H1 (cell line): ENCODE measurements at regions not wholly inside any gene's neighbourhood (a gene's known extent, or its start where the extent isn't known, plus 50 kb on each side); places are given as distances from the start of the nearest gene placed in this dataset.
"Not testable (repeated sequence)": the region's sequence is repeated elsewhere in the genome, so short reads cannot be mapped to it uniquely, and the experiment has no call there.

Experiments
- CTCF ChIA-PET: fragments of 300-600 bp; sonication (Branson Sonifier 250); formaldehyde crosslinking; loops from one replicate; lab custom pipeline; 2021; ENCODE audit not compliant: partially characterized antibody; lab: Charles Lee
- POLR2A ChIA-PET: fragments of 300-600 bp; sonication (Branson Sonifier 250); formaldehyde crosslinking; loops from one replicate; lab custom pipeline; 2021; ENCODE audit warnings: inconsistent platforms; ENCODE audit not compliant: partially characterized antibody; lab: Charles Lee
- DNase-seq, 2 experiments: peaks; one replicate each; pipeline versions ENCODE4 v3.0.0 to v3.0.0-alpha.2; 2010 to 2022; ENCODE audit warnings: low spot score in 2 of 2, low read depth in 1 of 2, mixed read lengths in 1 of 2
- FAIRE-seq: peaks from 2 replicates; lab custom pipeline; 2011; peaks lifted over from hg19 to GRCh38; lab: Jason Lieb, UNC
- H2AFZ ChIP-seq: 2 replicates; pipeline ENCODE4 v1.8.1; 2012; ENCODE audit warnings: low read length, inconsistent platforms
- H2AK5ac ChIP-seq: 2 replicates; pipeline ENCODE4 v1.6.1; 2013; ENCODE audit warnings: low read depth, low read length
- H2BK120ac ChIP-seq: replicated peaks from 2 replicates; pipeline ENCODE3; 2013; ENCODE audit warnings: low read depth, low read length, inconsistent platforms
- H2BK12ac ChIP-seq: 2 replicates; pipeline ENCODE4 v1.6.1; 2013; ENCODE audit warnings: low read depth, low read length
- H2BK15ac ChIP-seq: 2 replicates; pipeline ENCODE4 v1.6.1; 2013; ENCODE audit warnings: low read length
- H2BK20ac ChIP-seq: 2 replicates; pipeline ENCODE4 v1.6.1; 2013; ENCODE audit warnings: low read length
- H2BK5ac ChIP-seq: 2 replicates; pipeline ENCODE4 v1.6.1; 2013; ENCODE audit warnings: low read depth, low read length
- H3K14ac ChIP-seq: 2 replicates; pipeline ENCODE4 v1.6.1; 2013; ENCODE audit warnings: inconsistent platforms; ENCODE audit not compliant: insufficient read length
- H3K18ac ChIP-seq: 2 replicates; pipeline ENCODE4 v1.6.1; 2013; ENCODE audit warnings: low read length; ENCODE audit errors: extremely low read depth
- H3K23ac ChIP-seq: 2 replicates; pipeline ENCODE4 v1.6.1; 2013; ENCODE audit warnings: inconsistent platforms; ENCODE audit not compliant: insufficient read length
- H3K23me2 ChIP-seq: 2 replicates; pipeline ENCODE4 v1.6.1; 2013; ENCODE audit warnings: low read depth, low read length
- H3K27ac ChIP-seq: 2 replicates; pipeline ENCODE4 v1.6.1; 2011; ENCODE audit warnings: low read depth, low read length, inconsistent platforms
- H3K27me3 ChIP-seq, 4 experiments: replicated peaks in 1 of 4; 1 replicate in 1 of 4; 2 replicates in 3 of 4; pipeline versions ENCODE4 v1.6.1 to v1.8.1; 2011 to 2013; ENCODE audit warnings: low read length in 3 of 4, mild to moderate bottlenecking in 3 of 4, inconsistent platforms in 2 of 4, mixed read lengths in 2 of 4, moderate library complexity in 1 of 4; ENCODE audit not compliant: control insufficient read depth in 3 of 4, insufficient read depth in 3 of 4; ENCODE audit errors: extremely low read depth in 1 of 4
- H3K36me3 ChIP-seq, 4 experiments: 2 replicates each; pipeline versions ENCODE4 v1.6.1 to v1.8.1; 2011 to 2013; ENCODE audit warnings: mild to moderate bottlenecking in 4 of 4, low read length in 3 of 4, moderate library complexity in 2 of 4, control low read depth in 1 of 4, inconsistent platforms in 1 of 4; ENCODE audit not compliant: insufficient read depth in 4 of 4, control insufficient read depth in 2 of 4
- H3K4ac ChIP-seq: replicated peaks from 2 replicates; pipeline ENCODE3; 2013; ENCODE audit warnings: low read length, low read depth, mixed read lengths, inconsistent platforms; ENCODE audit not compliant: insufficient read length
- H3K4me1 ChIP-seq, 4 experiments: replicated peaks in 1 of 4; 1 replicate in 1 of 4; 2 replicates in 3 of 4; pipeline versions ENCODE4 v1.6.1 to v1.8.1; 2011 to 2013; ENCODE audit warnings: low read length in 3 of 4, inconsistent platforms in 2 of 4, mixed read lengths in 1 of 4; ENCODE audit not compliant: insufficient read depth in 4 of 4, control insufficient read depth in 3 of 4
- H3K4me2 ChIP-seq, 2 experiments: 2 replicates each; pipeline versions ENCODE4 v1.6.1 to v1.8.1; 2011 to 2013; ENCODE audit warnings: low read depth in 2 of 2, low read length in 2 of 2, control low read depth in 1 of 2, inconsistent platforms in 1 of 2, mild to moderate bottlenecking in 1 of 2; ENCODE audit not compliant: insufficient read depth in 1 of 2
- H3K4me3 ChIP-seq, 4 experiments: fragments of 200-600, 300-600 bp in 1 of 4; sonication (generic), shearing (Covaris generic), sonication (Bioruptor Twin) in 1 of 4; 2 replicates each; pipeline versions ENCODE4 v1.5.1 to v1.8.1; 2011 to 2016; ENCODE audit warnings: low read length in 4 of 4, low read depth in 3 of 4, control low read depth in 2 of 4, inconsistent platforms in 2 of 4, mild to moderate bottlenecking in 2 of 4, mixed read lengths in 1 of 4, moderate library complexity in 1 of 4; ENCODE audit not compliant: insufficient read depth in 2 of 4; ENCODE audit errors: extremely low read depth in 1 of 4
- H3K56ac ChIP-seq: replicated peaks from 2 replicates; pipeline ENCODE3; 2013; ENCODE audit warnings: low read depth, mild to moderate bottlenecking, mixed read lengths, low read length, inconsistent platforms; ENCODE audit not compliant: insufficient read length
- H3K79me1 ChIP-seq: 2 replicates; pipeline ENCODE4 v1.6.1; 2013; ENCODE audit warnings: low read depth, low read length, control low read depth
- H3K79me2 ChIP-seq, 2 experiments: 2 replicates each; pipeline versions ENCODE4 v1.6.1 to v1.8.1; 2012 to 2013; ENCODE audit warnings: low read length in 2 of 2, mild to moderate bottlenecking in 2 of 2, inconsistent platforms in 1 of 2; ENCODE audit not compliant: insufficient read depth in 2 of 2, control insufficient read depth in 1 of 2
- H3K9ac ChIP-seq, 4 experiments: replicated peaks in 1 of 4; 1 replicate in 1 of 4; 2 replicates in 3 of 4; pipeline versions ENCODE4 v1.6.1 to v1.8.1; 2011 to 2013; ENCODE audit warnings: low read depth in 3 of 4, low read length in 3 of 4, control low read depth in 2 of 4, mild to moderate bottlenecking in 2 of 4, moderate library complexity in 2 of 4, inconsistent platforms in 1 of 4; ENCODE audit errors: extremely low read depth in 1 of 4
- H3K9me3 ChIP-seq, 2 experiments: 2 replicates each; pipeline versions ENCODE4 v1.6.1 to v1.8.1; 2012 to 2013; ENCODE audit warnings: mild to moderate bottlenecking in 2 of 2, moderate library complexity in 2 of 2, control low read depth in 1 of 2, inconsistent platforms in 1 of 2, low read depth in 1 of 2, low read length in 1 of 2, mixed read lengths in 1 of 2; ENCODE audit not compliant: insufficient read depth in 2 of 2
- H4K20me1 ChIP-seq, 2 experiments: replicated peaks in 1 of 2; 2 replicates each; pipeline versions ENCODE3 to v1.8.1; 2011 to 2013; ENCODE audit warnings: inconsistent platforms in 2 of 2, low read length in 2 of 2, mild to moderate bottlenecking in 1 of 2; ENCODE audit not compliant: insufficient read depth in 2 of 2, control insufficient read depth in 1 of 2
- H4K5ac ChIP-seq: 2 replicates; pipeline ENCODE4 v1.6.1; 2013; ENCODE audit warnings: low read length, low read depth, mixed read lengths, inconsistent platforms; ENCODE audit not compliant: insufficient read length
- H4K8ac ChIP-seq: 2 replicates; pipeline ENCODE4 v1.8.0; 2013; ENCODE audit warnings: mild to moderate bottlenecking, moderate library complexity, low read length, inconsistent platforms; ENCODE audit not compliant: insufficient read depth; ENCODE audit errors: extremely low read depth
- H4K91ac ChIP-seq: replicated peaks from 2 replicates; pipeline ENCODE3; 2013; ENCODE audit warnings: low read length, mixed read lengths, inconsistent platforms; ENCODE audit not compliant: insufficient read length
- WGBS, 2 experiments: shearing (Covaris generic) in 1 of 2; methylation state at CpG; one replicate each; pipeline versions ENCODE4 v1.1.6 to v1.1.7; 2013 to 2015; ENCODE audit warnings: low lambda C conversion rate in 2 of 2, mixed read lengths in 2 of 2, inconsistent platforms in 1 of 2, low coverage in 1 of 2, missing lambda C conversion rate in 1 of 2; ENCODE audit not compliant: insufficient replicate concordance in 2 of 2, insufficient coverage in 1 of 2, insufficient read length in 1 of 2; ENCODE audit errors: extremely low coverage in 1 of 2, missing lambda C conversion rate in 1 of 2; 5-methylcytosine and 5-hydroxymethylcytosine counted together

- 93% methylated on average over 10 of the region's 10 CpGs; no CpG with 5 or more reads in 1 of the 2 experiments for WGBS, 2 experiments
- H3K4ac ChIP-seq, H3K4me1 ChIP-seq, H2AFZ ChIP-seq, H3K79me2 ChIP-seq, H3K27me3 ChIP-seq, H3K14ac ChIP-seq, H3K23me2 ChIP-seq, H2BK5ac ChIP-seq, H2BK20ac ChIP-seq, POLR2A ChIA-PET, H2BK15ac ChIP-seq, DNase-seq, H3K27ac ChIP-seq, H2BK12ac ChIP-seq, H3K18ac ChIP-seq, H2AK5ac ChIP-seq, H2BK120ac ChIP-seq, H3K23ac ChIP-seq, H4K91ac ChIP-seq, H3K4me2 ChIP-seq, H3K9ac ChIP-seq, H3K36me3 ChIP-seq, H3K9me3 ChIP-seq, H4K20me1 ChIP-seq, H3K79me1 ChIP-seq, FAIRE-seq, H3K56ac ChIP-seq, H3K4me3 ChIP-seq, H4K5ac ChIP-seq, H4K8ac ChIP-seq: not testable (repeated sequence)
- CTCF ChIA-PET, result interaction anchor here (0.6 kb wide), 1 partner anchor 251 kb away, joined by 3 read pairs; no protein-coding TSS in a partner anchor
Measured at GRCh38 chr7:83263442-83264034, 100.9 kb upstream of the PCLO start.
